Heart left ventricle (tissue), 13 donors: ENCODE measurements at regions not wholly inside any gene's neighbourhood (a gene's known extent, or its start where the extent isn't known, plus 50 kb on each side); places are given as distances from the start of the nearest gene placed in this dataset.

Experiments
- POLR2A ChIP-seq, 2 donors: fragments of 450-650 bp; IDR thresholded peaks; one replicate each; pipeline ENCODE4 v1.6.1; 2017; ENCODE audit warnings: antibody characterized with exemption in 2 of 2, mild to moderate bottlenecking in 2 of 2, moderate library complexity in 2 of 2
- TF ChIP-seq, protein P1 (sequence below), 12 donors: fragments of 200-600 bp; sonication (generic) in 4 of 12; IDR thresholded peaks; one replicate each; pipeline versions ENCODE4 v1.5.0 to v1.8.0; 2018 to 2022; ENCODE audit warnings: antibody characterized with exemption in 12 of 12, mild to moderate bottlenecking in 5 of 12
- donor health status: ischemic (EF 13 %, LVEDD 7.1; RV severe dilation, severe dysfunction).
- donor health status: DM: no; HTN: yes; CAD: no.
- donor health status: DM: no; HTN: no; CAD: no.
- donor health status: ischemic (EF 25% LVEDD 6.9; RV normal size, moderate dysfunction).
- donor health status: ischemic (EF 25% LVEDD 5.7; RV mildly dilated, moderate dysfunction).
- donor health status: ischemic (EF 35%, LVEDD 5.7; RV mildly dilated, moderate dysfunction).
- donor health status: nonischemic (EF 11% LVEDD 7.7; RV severe dilation, severe dysfunction).
- donor health status: DM: yes; HTN: yes; CAD: no.
- donor health status: PGD.
- donor health status: ischemic (EF 29% LVEDD 5.4; RV normal size, mild dysfunction).
- donor health status: nonischemic (EF 23%, LVEDD 6.1; RV moderate dilation, normal function).

GRCh38 chr6:71486461-71486860 lies 197.8 kb downstream of the OGFRL1 start:
- TF ChIP-seq POLR2A (IDR thresholded peaks at IDR 0.05): no peak
- TF ChIP-seq, protein P1, sequence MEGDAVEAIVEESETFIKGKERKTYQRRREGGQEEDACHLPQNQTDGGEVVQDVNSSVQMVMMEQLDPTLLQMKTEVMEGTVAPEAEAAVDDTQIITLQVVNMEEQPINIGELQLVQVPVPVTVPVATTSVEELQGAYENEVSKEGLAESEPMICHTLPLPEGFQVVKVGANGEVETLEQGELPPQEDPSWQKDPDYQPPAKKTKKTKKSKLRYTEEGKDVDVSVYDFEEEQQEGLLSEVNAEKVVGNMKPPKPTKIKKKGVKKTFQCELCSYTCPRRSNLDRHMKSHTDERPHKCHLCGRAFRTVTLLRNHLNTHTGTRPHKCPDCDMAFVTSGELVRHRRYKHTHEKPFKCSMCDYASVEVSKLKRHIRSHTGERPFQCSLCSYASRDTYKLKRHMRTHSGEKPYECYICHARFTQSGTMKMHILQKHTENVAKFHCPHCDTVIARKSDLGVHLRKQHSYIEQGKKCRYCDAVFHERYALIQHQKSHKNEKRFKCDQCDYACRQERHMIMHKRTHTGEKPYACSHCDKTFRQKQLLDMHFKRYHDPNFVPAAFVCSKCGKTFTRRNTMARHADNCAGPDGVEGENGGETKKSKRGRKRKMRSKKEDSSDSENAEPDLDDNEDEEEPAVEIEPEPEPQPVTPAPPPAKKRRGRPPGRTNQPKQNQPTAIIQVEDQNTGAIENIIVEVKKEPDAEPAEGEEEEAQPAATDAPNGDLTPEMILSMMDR (IDR thresholded peaks at IDR 0.05): no peak
